K562 (cell line): ENCODE measurements at regions not wholly inside any gene's neighbourhood (a gene's known extent, or its start where the extent isn't known, plus 50 kb on each side); places are given as distances from the start of the nearest gene placed in this dataset.

Experiments
- ATAC-seq: fragments of 200-7000 bp; cut with Tn5 transposase; 3 replicates; pipeline ENCODE4 v1.9.1; 2020; ENCODE audit warnings: moderate library complexity
- BruUV-seq: library from RNA; stranded (reverse); fragments of 400-500 nt; replicated peaks from 2 replicates; lab custom pipeline; 2021; lab: Mats Ljungman, UMichigan
- CTCF ChIA-PET: fragments of 300-600 bp; formaldehyde crosslinking; extraction: SDS; loops from one replicate; lab custom pipeline; 2021; ENCODE audit warnings: low intra/inter-chr PET ratio; lab: Yijun Ruan, JAX
- POLR2A ChIA-PET: fragments of 300-600, 350-650 bp; sonication (Branson Sonifier 250); formaldehyde crosslinking; extraction: SDS; loops from one replicate; lab custom pipeline; 2021; ENCODE audit warnings: antibody characterized with exemption, inconsistent platforms; lab: Yijun Ruan, JAX
- DNase-seq, 4 experiments: peaks; one replicate each; pipeline versions ENCODE4 v3.0.0 to v3.0.0-alpha.2; 2011 to 2018; ENCODE audit warnings: low spot score in 3 of 4, mixed read lengths in 3 of 4; ENCODE audit errors: extremely low read depth in 1 of 4
- FAIRE-seq: peaks from 2 replicates; lab custom pipeline; 2011; peaks lifted over from hg19 to GRCh38; lab: Jason Lieb, UNC
- H2AFZ ChIP-seq: 2 replicates; pipeline ENCODE4 v1.6.0; 2011; ENCODE audit warnings: low read depth, low read length, control low read depth, inconsistent platforms
- H3K27ac ChIP-seq: fragments of 200-600 bp; 3 replicates; pipeline ENCODE4 v1.8.0; 2011; ENCODE audit warnings: low read depth, mild to moderate bottlenecking, control low read depth, inconsistent platforms, low read length, moderate library complexity, mixed read lengths; ENCODE audit errors: extremely low read depth
- H3K27me3 ChIP-seq, 2 experiments: fragments of 300-600 bp in 1 of 2; 2 replicates in 1 of 2; 3 replicates in 1 of 2; pipeline versions ENCODE4 v1.6.0 to v1.8.0; 2011; ENCODE audit warnings: inconsistent platforms in 2 of 2, low read length in 2 of 2, mild to moderate bottlenecking in 1 of 2, mixed read lengths in 1 of 2, moderate library complexity in 1 of 2; ENCODE audit not compliant: control insufficient read depth in 2 of 2, insufficient read depth in 2 of 2
- H3K36me3 ChIP-seq: fragments of 300-600 bp; 3 replicates; pipeline ENCODE4 v1.8.0; 2011; ENCODE audit warnings: mild to moderate bottlenecking, low read length, inconsistent platforms; ENCODE audit not compliant: control insufficient read depth, insufficient read depth
- H3K4me1 ChIP-seq, 2 experiments: fragments of 200-600 bp in 1 of 2; replicated peaks in 1 of 2; 2 replicates in 1 of 2; 3 replicates in 1 of 2; pipeline versions ENCODE4 v1.5.1 to v1.8.0; 2011; ENCODE audit warnings: inconsistent platforms in 2 of 2, low read length in 2 of 2, mild to moderate bottlenecking in 1 of 2, mixed read lengths in 1 of 2, moderate library complexity in 1 of 2; ENCODE audit not compliant: control insufficient read depth in 2 of 2, insufficient read depth in 2 of 2
- H3K4me2 ChIP-seq: 2 replicates; pipeline ENCODE4 v1.6.1; 2011; ENCODE audit warnings: low read length, control low read depth, inconsistent platforms, mixed read lengths; ENCODE audit not compliant: insufficient read depth
- H3K4me3 ChIP-seq: fragments of 200-600 bp; sonication (generic), shearing (Covaris generic); 2 replicates; pipeline ENCODE4 v1.5.1; 2016; ENCODE audit warnings: control low read depth, inconsistent platforms
- H3K79me2 ChIP-seq: fragments of 200-600 bp; 3 replicates; pipeline ENCODE4 v1.8.0; 2011; ENCODE audit warnings: low read length, inconsistent platforms; ENCODE audit not compliant: control insufficient read depth, insufficient read depth
- H3K9ac ChIP-seq, 2 experiments: 2 replicates each; pipeline versions ENCODE4 v1.6.0 to v1.6.1; 2011; ENCODE audit warnings: low read depth in 2 of 2, low read length in 2 of 2, control low read depth in 1 of 2, inconsistent platforms in 1 of 2, mild to moderate bottlenecking in 1 of 2, mixed read lengths in 1 of 2; ENCODE audit not compliant: insufficient read depth in 1 of 2
- H3K9me1 ChIP-seq: one replicate; pipeline ENCODE4 v1.6.0; 2011; ENCODE audit warnings: inconsistent platforms, mild to moderate bottlenecking, low read length, moderate library complexity; ENCODE audit not compliant: control insufficient read depth, insufficient read depth
- H3K9me3 ChIP-seq: replicated peaks from 2 replicates; pipeline ENCODE4 v1.5.1; 2011; ENCODE audit warnings: low read depth, low read length, inconsistent platforms; ENCODE audit not compliant: control insufficient read depth, insufficient read depth
- H4K20me1 ChIP-seq: replicated peaks from 2 replicates; pipeline ENCODE4 v1.6.1; 2011; ENCODE audit warnings: low read length, inconsistent platforms, mixed read lengths; ENCODE audit not compliant: control insufficient read depth, insufficient read depth
- CCNT2 ChIP-seq: IDR thresholded peaks from 2 replicates; pipeline ENCODE4 v1.6.1; 2011; ENCODE audit warnings: borderline replicate concordance, low read depth, mild to moderate bottlenecking, moderate library complexity, mixed read lengths, low read length; ENCODE audit not compliant: insufficient read length; ENCODE audit errors: extremely low read depth
- CHAMP1 ChIP-seq: fragments of 450-650 bp; IDR thresholded peaks from 2 replicates; pipeline ENCODE4 v1.6.1; 2016; ENCODE audit warnings: mild to moderate bottlenecking
- COPS2 ChIP-seq: fragments of 450-650 bp; conservative IDR thresholded peaks from 2 replicates; pipeline ENCODE4 v1.6.1; 2016; ENCODE audit warnings: mild to moderate bottlenecking, moderate library complexity
- HMG20B ChIP-seq: fragments of 250-450 bp; sonication (Bioruptor Pico); IDR thresholded peaks from 2 replicates; pipeline ENCODE4 v1.5.0; 2021; ENCODE audit warnings: mild to moderate bottlenecking
- LCOR ChIP-seq: sonication (generic); formaldehyde crosslinking; IDR thresholded peaks from 2 replicates; pipeline ENCODE4 v1.8.0; 2022; ENCODE audit warnings: mild to moderate bottlenecking, missing genetic modification reagents
- PCBP2 ChIP-seq: fragments of 200-400 bp; formaldehyde crosslinking; IDR thresholded peaks from 2 replicates; pipeline ENCODE4 v1.6.1; 2018; ENCODE audit warnings: low read length, low read depth, mild to moderate bottlenecking, moderate library complexity; ENCODE audit not compliant: poor library complexity, severe bottlenecking
- POLR2A ChIP-seq: fragments of 450-650 bp; conservative IDR thresholded peaks from 2 replicates; pipeline ENCODE4 v1.6.1; 2016
- PTRF ChIP-seq: fragments of 450-650 bp; IDR thresholded peaks from 2 replicates; pipeline ENCODE4 v1.6.1; 2016; ENCODE audit warnings: mild to moderate bottlenecking, missing genetic modification characterization, missing compliant biosample characterization
- RBM15 ChIP-seq: fragments of 200-400 bp; formaldehyde crosslinking; IDR thresholded peaks from 2 replicates; pipeline ENCODE4 v1.6.1; 2018; ENCODE audit warnings: mild to moderate bottlenecking, low read length, moderate library complexity; ENCODE audit not compliant: insufficient read depth
- SMARCC2 ChIP-seq: fragments of 450-650 bp; IDR thresholded peaks from 2 replicates; pipeline ENCODE4 v1.6.1; 2017; ENCODE audit warnings: antibody characterized with exemption, moderate library complexity, mild to moderate bottlenecking, low read depth
- SOX6 ChIP-seq: fragments of 450-650 bp; IDR thresholded peaks from 2 replicates; pipeline ENCODE4 v1.6.1; 2014; ENCODE audit warnings: mild to moderate bottlenecking
- STAT6 ChIP-seq: sonication (generic); formaldehyde crosslinking; IDR thresholded peaks from 2 replicates; pipeline ENCODE4 v1.8.1; 2023; ENCODE audit warnings: mild to moderate bottlenecking, missing genetic modification reagents
- TAF9B ChIP-seq: fragments of 450-650 bp; IDR thresholded peaks from 2 replicates; pipeline ENCODE4 v1.6.1; 2018; ENCODE audit warnings: mild to moderate bottlenecking; ENCODE audit not compliant: partially characterized antibody
- TCF7L2 ChIP-seq: fragments of 150-350 bp; IDR thresholded peaks from 2 replicates; pipeline ENCODE4 v1.6.1; 2016; ENCODE audit warnings: low read depth, mild to moderate bottlenecking, low read length, moderate library complexity
- ZNF398 ChIP-seq: fragments of 250-450 bp; sonication (Bioruptor Pico); IDR thresholded peaks from 2 replicates; pipeline ENCODE4 v1.8.0; 2021; ENCODE audit warnings: moderate library complexity, mild to moderate bottlenecking, inconsistent platforms
- WGBS: fragments of 100-300 bp; shearing (Covaris generic); methylation state at CpG from one replicate; pipeline ENCODE4 v1.1.6; 2016; ENCODE audit warnings: low coverage, mixed read lengths; ENCODE audit not compliant: insufficient coverage; ENCODE audit errors: missing lambda C conversion rate; 5-methylcytosine and 5-hydroxymethylcytosine counted together
- in situ Hi-C: fragments of 300-500 bp; cut with MboI; formaldehyde crosslinking; loops from 4 replicates; pipeline ENCODE4 v1.15.0; 2018; ENCODE audit warnings: inconsistent platforms, mixed read lengths
- intact Hi-C: fragments of 100-400 bp; cut with micrococcal nuclease; formaldehyde crosslinking; loops from 2 replicates; pipeline ENCODE4 v1.14.2; 2022

DNA sequence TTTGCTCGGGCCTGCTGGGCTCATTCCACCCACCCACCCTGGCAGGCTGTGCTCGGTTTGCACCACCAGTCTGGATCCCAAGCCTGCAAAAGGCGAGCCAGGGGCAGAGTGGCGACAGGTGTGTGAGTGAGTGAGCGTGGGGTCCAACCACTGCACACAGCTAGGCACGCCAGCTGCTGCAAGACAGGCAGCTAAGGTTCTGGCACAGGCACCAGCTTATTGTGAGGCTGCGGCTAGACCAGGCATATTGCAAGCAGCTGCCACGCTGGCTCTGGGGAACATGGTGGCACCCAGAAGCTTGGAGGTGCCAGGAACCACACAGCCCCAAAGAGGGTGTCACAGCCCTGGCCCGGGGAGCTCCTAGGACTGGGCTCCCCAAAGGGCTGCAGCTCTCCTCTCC, 205.1 kb downstream of the ANKRD60 start:
- H3K36me3 ChIP-seq = no peaks in the 10 kb centered on the region
- FAIRE-seq = no peak
- H3K9ac ChIP-seq = no peak overlapping the region
- no peak for ATAC-seq
- no TSS peak for BruUV-seq
- no peak for DNase-seq
- no peaks in the 10 kb centered on the region for H3K4me1 ChIP-seq
- no peak overlapping the region for H3K4me3 ChIP-seq
- H3K27me3 ChIP-seq = peaks cover 5 to 26% of the 10 kb centered on the region in 2 experiments; a peak in 3 of 5 replicates
- no peaks in the 10 kb centered on the region for H3K9me1 ChIP-seq
- intact Hi-C loops (no loop called here), in situ Hi-C loops (no loop called here)
- no peaks in the 10 kb centered on the region for H3K9me3 ChIP-seq
- H2AFZ ChIP-seq = no peak overlapping the region
- no peak overlapping the region for H3K4me2 ChIP-seq
- ChIA-PET POLR2A (no interaction called here), CTCF (no interaction called here)
- H3K27ac ChIP-seq = no peak overlapping the region
- under 1% methylated on average over 9 of the region's 9 CpGs for WGBS
- no peaks in the 10 kb centered on the region for H3K79me2 ChIP-seq
- H4K20me1 ChIP-seq = no peaks in the 10 kb centered on the region; the same call in 1 of the 2 replicates
- TF ChIP-seq LCOR (no peak), TCF7L2 (no peak), CHAMP1 (no peak), CCNT2 (no peak), COPS2 (no peak), STAT6 (no peak), POLR2A (no peak), SMARCC2 (no peak), PCBP2 (no peak), TAF9B (no peak), HMG20B (no peak), ZNF398 (CRISPR knock-in tag) (no peak), RBM15 (no peak), PTRF (tag) (no peak), SOX6 (no peak)
